ENCODE measurements at regions not wholly inside any gene's neighbourhood (a gene's known extent, or its start where the extent isn't known, plus 50 kb on each side); places are given as distances from the start of the nearest gene placed in this dataset.

- Histone ChIP-seq H3K9ac (ENCODE audit: control insufficient read depth, extremely low read depth, insufficient read depth, low read length) (no peak overlapping the region), H3K27me3 (ENCODE audit: control insufficient read depth, extremely low read depth, insufficient read depth, low read length) (peaks cover 3% of the 10 kb centered on the region), H2AFZ (ENCODE audit: control insufficient read depth, low read length) (no peak overlapping the region), H3K79me2 (ENCODE audit: control insufficient read depth, insufficient read depth, low read length) (no peaks in the 10 kb centered on the region), H3K4me2 (ENCODE audit: control insufficient read depth, extremely low read depth, insufficient read depth, low read depth, low read length) (no peak overlapping the region), H3K4me3 (ENCODE audit: control insufficient read depth in 2 of 3, extremely low read depth in 1 of 3, insufficient read depth in 2 of 3, low read depth in 1 of 3, low read length in 3 of 3) (no peak overlapping the region), H4K20me1 (ENCODE audit: control insufficient read depth, extremely low read depth, insufficient read depth, low read length) (no peaks in the 10 kb centered on the region), H3K36me3 (ENCODE audit: control insufficient read depth in 2 of 2, extremely low read depth in 1 of 2, insufficient read depth in 2 of 2, low read length in 2 of 2) (no peaks in the 10 kb centered on the region), H3K27ac (ENCODE audit: control insufficient read depth, insufficient read depth, low read length) (no peak overlapping the region), H3K9me1 (ENCODE audit: control insufficient read depth, extremely low read depth, insufficient read depth, low read length) (no peaks in the 10 kb centered on the region), H3K4me1 (ENCODE audit: control insufficient read depth, extremely low read depth, insufficient read depth, low read length) (no peaks in the 10 kb centered on the region), H3K9me3 (ENCODE audit: control insufficient read depth, low read depth, low read length) (no peaks in the 10 kb centered on the region)
- TF ChIP-seq CTCF (optimal IDR thresholded peaks at IDR 0.05 in 1 of 3, IDR thresholded peaks at IDR 0.05 in 1 of 3, conservative IDR thresholded peaks at IDR 0.05 in 1 of 3; ENCODE audit: extremely low read depth in 1 of 3, insufficient read depth in 2 of 3, low read length in 3 of 3) = no peak
- no peak for TF ChIP-seq EZH2 (IDR thresholded peaks at IDR 0.05; ENCODE audit: low read length)
- DNase-seq (ENCODE audit: low read depth, low spot score) (no peak), FAIRE-seq (no peak)
- dilution Hi-C loops (cut with MboI; ENCODE audit: extremely low pct_ligation_motif_present, low sequenced_read_pairs) = no loop called here
These were observed 294.8 kb upstream of the TMPO start for GRCh38 chr12:98220636-98221035.

- Histone ChIP-seq H3K27ac (ENCODE audit: control insufficient read depth, insufficient read depth, low read length) (no peak overlapping the region), H3K79me2 (ENCODE audit: control insufficient read depth, insufficient read depth, low read length) (no peaks in the 10 kb centered on the region), H3K9me3 (ENCODE audit: control insufficient read depth, low read depth, low read length) (no peaks in the 10 kb centered on the region), H3K4me1 (ENCODE audit: control insufficient read depth, extremely low read depth, insufficient read depth, low read length) (no peaks in the 10 kb centered on the region), H2AFZ (ENCODE audit: control insufficient read depth, low read length) (no peak overlapping the region), H3K4me2 (ENCODE audit: control insufficient read depth, extremely low read depth, insufficient read depth, low read depth, low read length) (no peak overlapping the region), H3K9ac (ENCODE audit: control insufficient read depth, extremely low read depth, insufficient read depth, low read length) (no peak overlapping the region), H3K27me3 (ENCODE audit: control insufficient read depth, extremely low read depth, insufficient read depth, low read length) (peaks cover 3% of the 10 kb centered on the region), H4K20me1 (ENCODE audit: control insufficient read depth, extremely low read depth, insufficient read depth, low read length) (no peaks in the 10 kb centered on the region), H3K9me1 (ENCODE audit: control insufficient read depth, extremely low read depth, insufficient read depth, low read length) (no peaks in the 10 kb centered on the region), H3K4me3 (ENCODE audit: control insufficient read depth in 2 of 3, extremely low read depth in 1 of 3, insufficient read depth in 2 of 3, low read depth in 1 of 3, low read length in 3 of 3) (no peak overlapping the region), H3K36me3 (ENCODE audit: control insufficient read depth in 2 of 2, extremely low read depth in 1 of 2, insufficient read depth in 2 of 2, low read length in 2 of 2) (no peaks in the 10 kb centered on the region)
- no peak for FAIRE-seq
- DNase-seq (ENCODE audit: low read depth, low spot score) = no peak
- dilution Hi-C loops (cut with MboI; ENCODE audit: extremely low pct_ligation_motif_present, low sequenced_read_pairs) = no loop called here
- TF ChIP-seq EZH2 (IDR thresholded peaks at IDR 0.05; ENCODE audit: low read length) (no peak), CTCF (optimal IDR thresholded peaks at IDR 0.05 in 1 of 3, IDR thresholded peaks at IDR 0.05 in 1 of 3, conservative IDR thresholded peaks at IDR 0.05 in 1 of 3; ENCODE audit: extremely low read depth in 1 of 3, insufficient read depth in 2 of 3, low read length in 3 of 3) (no peak)
These were observed 294.1 kb upstream of the TMPO start for GRCh38 chr12:98221243-98221808.

Measured in keratinocyte (primary cell).